ENCODE measurements at regions not wholly inside any gene's neighbourhood (a gene's known extent, or its start where the extent isn't known, plus 50 kb on each side); places are given as distances from the start of the nearest gene placed in this dataset.

DNA sequence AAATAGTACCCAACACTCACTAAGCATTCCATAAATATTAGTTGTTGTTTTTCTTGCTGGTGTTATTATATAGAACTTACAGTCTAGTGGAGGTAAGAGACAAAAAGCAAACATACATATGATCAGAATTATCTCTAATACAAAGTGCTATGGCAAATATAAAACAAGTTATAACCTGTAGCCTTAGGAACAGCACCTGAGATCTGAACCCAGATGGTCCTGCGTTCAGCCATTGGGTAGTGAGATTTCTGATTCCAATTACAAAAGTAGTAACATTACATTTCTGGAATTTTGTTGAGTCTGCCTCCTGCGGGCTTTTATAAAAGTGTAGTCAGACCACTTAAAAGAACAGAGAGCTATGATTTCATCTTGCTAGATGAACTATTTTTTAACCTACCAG lies 242.9 kb upstream of the ZNF462 start:
- no peak for DNase-seq

DNA sequence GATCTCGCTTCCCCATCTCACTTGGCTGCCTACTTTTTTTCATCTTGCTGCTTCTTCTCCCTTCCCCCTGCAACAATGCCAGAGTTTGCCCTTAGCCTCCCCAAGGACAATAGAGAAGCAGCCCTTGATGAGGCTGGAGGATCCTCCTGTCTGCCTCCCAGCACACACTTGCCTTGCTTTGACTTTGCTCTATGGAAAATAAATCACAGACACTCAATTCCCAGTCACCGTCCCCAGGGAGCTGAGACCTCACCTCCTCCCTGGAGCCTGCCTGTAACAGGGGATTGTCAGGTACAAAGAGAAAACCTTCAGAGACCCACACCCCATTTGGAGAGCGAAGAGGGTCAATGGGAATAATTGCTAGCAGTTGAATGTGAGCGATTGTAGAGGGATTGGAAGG lies 242.1 kb upstream of the ZNF462 start:
- DNase-seq: no peak

DNA sequence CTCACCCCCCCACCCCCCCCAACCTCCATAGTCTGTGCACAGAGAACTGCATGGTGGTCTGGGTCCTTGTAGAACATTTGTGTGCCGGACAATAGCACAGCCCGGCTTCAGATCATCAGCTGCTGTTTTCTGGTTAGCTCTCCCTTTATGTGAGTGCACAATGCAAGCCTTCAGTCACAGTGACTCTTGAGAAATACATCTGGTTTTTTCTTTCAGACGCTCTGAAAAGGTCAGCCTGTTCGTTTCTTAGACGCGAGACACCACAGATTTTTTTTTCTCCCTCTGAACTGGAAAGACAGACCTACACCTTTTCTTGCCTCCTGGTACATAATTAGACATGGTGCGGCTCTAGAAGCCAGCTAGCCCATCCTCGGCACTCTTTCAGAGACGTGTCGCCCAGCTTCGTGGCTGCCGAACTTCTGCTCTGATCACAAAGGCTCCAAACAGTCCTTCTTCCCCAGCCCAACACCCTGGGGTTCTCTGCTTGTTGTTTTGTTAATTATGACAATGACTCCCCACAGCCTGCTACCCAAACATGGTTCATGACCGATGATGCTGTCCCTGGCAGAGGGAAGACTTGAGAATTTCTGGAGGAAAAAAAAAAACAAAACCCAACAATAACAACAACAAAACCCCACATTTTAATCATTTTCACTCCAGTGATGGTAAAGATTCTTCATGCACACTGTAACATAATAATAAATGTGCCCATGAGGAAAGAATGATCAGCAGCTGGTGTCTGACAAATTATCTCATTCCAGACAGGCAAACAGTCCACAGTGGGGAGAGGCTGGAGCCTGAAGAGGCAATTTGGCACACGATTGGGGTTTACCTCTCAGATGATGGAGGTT lies 241.4 kb upstream of the ZNF462 start:
- peak in 4 of 14 donors; percentile 31 to 59 (median 42) for DNase-seq

DNA sequence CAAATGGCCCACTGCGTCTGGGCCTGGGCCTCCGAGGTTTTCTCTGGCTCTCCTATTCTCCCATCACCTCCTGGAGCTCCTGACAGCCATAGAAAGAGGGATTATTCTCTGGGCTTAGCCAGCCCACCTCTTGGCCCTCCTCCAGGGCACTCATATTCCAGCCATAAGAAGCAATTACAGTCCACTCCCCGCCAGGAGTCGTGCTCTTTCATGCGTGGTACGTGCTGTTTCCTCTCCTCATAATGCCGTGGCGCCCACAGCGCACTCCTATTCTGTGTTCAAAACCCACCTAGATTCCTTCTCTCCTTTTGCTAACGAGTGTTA lies 240.8 kb upstream of the ZNF462 start:
- no peak for DNase-seq

DNA sequence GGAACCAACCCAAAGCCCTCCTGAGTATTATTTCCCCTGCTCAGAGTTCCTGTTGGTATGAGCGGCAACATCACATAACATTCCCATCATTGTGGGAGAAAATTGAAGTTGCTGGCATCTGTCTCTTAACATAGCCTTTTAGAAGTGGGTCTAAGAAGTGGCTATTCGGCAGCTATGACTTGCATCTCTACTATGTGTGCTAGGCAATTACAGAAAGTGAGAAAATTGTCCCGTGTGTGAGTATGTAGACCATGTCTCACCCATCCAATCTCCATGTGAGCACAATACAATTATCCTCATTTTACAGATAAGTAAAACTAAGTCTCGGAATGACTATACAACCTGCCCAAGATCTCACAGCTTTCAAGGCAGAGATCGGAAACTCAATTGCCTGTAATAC lies 239.4 kb upstream of the ZNF462 start:
- no peak for DNase-seq

DNA sequence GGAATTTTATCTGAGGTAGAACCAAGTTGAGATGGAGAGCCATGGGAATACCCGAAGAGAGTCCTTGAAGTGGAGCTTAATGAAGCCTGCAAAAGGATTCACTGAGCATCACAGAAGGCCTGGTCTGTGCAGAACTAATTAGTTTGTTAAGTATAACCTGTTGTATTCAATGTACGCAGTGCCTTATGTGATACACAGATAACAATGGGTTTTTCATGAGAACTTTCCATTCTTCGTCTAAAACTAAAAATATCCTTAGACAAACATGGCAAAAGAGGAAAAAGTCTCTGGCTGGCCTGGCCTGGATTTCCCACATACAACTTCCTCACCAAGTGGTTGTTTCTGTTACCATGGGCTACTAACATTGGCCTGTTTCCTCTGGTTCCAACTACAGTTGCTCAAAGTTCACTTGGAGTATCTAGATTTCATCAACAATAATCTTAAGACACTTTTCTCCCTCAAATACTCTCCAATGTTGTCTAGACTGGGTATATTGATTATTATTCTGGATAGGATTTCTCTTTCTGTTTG lies 237.6 kb upstream of the ZNF462 start:
- DNase-seq: no peak

DNA sequence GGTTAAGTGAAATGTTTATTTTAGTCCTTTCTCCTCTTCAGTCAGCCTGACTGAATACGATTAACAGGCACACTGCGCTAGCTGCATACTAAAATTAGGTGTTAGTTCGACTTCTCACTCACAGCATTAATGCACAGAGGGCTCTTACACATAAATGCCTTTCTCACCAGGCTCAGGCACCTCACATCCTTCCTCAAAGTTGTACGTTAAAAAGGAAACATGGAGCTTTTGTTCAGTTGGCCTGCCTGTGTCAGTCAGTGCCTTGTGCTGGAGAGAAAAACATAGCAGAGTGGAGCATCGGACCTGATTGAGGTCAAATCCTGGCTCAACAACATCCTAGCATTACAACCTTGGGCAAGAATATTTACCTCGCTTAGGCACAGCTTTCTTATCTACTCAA lies 236.0 kb upstream of the ZNF462 start:
- DNase-seq: no peak

DNA sequence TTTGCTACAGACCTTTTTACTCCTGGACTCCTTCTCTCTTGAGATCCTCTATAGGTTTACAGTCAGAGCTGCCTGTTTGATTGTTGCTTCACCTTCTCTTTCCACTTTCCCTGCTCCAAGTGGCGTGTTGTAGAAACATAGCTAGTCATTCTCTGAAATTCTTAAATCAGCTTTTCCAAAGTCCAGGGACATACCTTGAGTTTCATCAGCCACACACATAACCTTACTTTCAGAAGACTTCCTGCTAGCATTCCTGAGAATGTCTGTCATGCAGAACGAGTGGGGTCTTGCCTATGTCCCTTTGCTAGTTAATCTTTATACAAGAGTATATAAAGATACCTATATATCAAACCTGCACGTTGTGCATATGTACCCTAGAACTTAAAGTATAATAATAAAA lies 230.3 kb upstream of the ZNF462 start:
- DNase-seq: no peak

DNA sequence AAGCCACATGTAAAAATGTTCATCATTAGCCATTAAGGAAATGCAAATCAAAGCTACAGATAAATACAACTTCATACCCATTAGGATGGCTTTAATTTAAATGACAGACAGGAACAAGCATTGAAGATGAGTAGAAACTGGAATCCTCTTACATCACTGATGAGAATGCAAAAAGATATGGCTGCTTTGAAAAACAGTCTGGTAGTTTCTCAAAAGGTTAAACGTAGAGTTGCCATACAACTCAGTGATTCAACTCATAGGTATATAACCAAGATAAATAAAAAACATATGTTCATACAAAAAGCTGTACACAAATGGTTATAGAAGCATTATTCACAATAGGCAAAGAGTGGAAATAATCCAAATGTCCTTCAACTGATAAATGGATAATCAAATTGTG lies 228.8 kb upstream of the ZNF462 start:
- DNase-seq: no peak

DNA sequence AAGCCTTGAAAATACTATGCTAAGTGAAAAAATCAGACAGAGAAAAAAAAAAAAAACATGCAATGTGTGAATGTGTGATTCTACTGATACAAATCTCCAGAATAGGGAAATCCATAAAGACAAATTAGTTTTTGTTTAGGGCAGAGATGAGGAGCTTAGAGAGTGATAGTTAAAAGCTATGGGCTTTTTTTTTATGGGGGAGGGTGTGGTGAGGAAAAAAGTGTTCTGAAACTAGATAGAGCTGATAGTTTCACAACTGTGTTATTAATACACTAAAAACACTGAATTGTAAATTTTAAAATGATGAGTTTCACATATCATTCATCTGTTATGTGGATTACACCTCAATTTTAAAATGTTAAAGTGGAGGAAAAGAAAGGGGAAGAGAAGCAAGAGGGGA lies 228.3 kb upstream of the ZNF462 start:
- DNase-seq: no peak

DNA sequence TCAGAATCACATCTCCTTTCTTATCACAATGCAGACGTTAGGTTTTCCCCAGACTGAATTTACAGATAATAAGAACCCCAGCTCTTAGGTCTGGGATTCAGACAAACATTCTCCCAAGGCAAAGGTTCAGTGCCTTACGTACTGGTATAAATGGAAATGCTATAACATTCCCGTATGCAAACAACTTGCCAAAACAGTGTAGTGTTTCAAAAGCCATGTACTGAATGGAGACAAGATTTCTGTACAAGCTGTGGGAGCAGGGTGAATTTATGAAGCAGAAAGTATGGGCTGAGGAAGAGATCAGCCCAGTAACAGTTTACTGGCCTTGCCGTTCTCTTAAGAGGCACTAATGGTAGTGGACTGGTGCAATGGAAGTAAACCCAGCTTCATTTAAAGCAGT lies 225.5 kb upstream of the ZNF462 start:
- DNase-seq: no peak

DNA sequence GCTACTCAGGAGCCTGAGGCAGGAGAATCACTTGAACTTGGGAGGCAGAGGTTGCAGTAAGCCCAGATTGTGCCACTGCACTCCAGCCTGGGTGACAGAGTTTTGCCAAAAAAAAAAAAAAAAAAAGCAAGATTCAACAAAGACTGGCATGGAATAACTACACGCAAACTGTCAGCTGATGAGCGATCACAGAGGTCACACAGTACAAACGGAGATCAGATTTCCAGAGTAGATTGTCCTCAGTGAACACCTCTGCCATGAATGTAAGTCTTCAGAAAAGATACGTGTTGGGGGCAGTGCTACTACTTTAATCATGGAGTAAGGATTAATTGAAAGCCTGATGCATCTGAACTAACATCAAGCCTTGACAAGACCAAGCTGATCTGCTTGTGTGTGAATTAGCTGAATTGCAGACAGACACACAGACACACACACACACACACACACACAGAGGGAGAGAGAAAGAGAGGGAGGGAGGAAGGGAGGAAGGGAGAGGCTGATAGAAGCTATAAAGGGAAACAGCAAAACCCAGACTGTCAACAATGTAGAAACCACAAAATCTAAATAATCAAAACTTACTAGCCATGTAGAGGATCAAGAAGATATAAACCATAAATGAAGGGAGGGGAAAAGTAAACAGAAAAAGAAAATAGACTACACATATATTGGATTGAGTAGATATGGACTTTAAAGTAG lies 222.9 kb upstream of the ZNF462 start:
- DNase-seq: no peak

DNA sequence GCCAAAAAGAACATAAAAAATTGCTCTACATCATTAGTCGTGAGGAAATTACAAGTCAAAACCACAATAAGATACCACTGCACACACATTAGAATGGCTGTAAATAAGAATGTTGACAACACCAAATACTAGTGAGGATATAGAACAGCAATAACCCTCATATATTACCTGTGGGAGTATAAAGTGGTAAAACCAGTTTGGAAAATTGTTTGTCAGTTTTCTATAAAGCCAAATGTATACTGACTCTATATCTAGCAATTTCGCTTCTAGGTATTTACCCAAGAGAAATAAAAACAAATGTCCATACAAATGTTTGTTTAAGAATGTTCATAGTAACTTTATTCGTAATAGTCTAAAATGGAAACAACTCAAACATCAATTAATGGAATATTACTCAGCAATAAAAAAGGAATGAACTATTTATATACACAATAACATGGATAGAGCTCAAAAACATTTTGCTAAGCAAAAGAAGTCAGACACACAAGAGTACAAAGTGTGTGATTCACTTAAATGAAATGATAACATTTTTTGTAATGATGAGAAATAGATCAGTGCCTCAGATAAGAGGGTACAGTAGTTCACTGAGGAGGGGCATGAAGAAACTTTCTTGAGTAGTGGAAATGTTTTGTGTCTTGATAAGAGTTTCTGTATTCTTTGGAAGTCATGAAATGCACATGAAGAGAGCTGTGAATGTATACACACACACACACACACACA lies 219.6 kb upstream of the ZNF462 start:
- DNase-seq: no peak

DNA sequence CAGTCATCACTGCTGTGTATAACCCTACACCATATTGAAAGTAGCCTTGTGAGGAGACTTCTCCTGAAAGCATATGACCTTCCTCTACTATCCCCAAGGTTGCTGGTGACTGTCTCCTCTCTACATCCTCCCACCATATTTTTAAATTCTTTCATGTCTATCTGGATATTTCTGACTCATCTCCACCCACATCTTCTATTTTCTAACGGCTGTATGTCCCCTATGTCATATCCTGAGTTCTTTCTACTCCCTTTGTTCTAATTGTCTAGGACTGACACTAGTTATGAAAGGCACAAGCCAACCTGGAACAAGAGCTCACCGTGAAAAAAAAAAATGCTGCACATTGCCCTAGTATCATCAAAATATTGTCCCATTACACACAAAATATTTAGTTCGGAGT lies 218.3 kb upstream of the ZNF462 start:
- DNase-seq: no peak

DNA sequence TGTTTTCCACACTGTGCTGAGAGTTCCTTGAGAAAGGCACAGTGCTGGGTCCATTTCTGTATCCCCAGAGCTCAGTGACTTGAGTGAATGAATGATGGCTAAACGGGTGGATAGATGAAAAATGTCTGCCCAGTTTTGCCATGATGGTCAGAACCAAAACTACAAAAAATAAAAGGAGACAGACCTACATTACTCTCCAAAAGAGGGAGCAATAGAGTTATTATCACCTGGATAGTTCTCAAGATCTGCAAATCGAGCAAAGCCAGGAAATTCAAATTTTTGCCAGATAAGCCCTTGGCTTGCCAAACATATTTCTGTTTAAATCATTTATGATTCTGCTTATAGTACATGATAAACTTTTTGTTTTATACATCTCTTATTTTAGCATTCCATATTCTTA lies 214.2 kb upstream of the ZNF462 start:
- DNase-seq: no peak

DNA sequence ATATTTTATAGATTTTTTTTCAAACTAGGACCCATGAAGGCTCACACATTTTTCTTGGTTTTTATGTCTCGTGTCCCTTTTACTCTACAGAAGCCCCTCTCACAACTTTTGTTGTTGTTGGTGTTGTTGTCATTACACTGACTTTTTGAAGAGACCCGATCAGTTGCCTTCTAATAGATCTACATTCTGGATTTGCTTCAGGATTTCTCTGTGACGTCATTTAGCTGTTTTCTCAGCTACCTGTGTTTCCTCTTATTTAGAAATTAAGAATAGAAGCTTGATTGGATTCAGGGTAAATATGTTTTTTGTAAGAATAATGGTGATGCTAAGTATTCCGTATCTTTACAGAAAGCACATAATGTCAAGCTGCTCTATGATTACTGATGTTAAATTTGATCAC lies 213.3 kb upstream of the ZNF462 start:
- no peak for DNase-seq

DNA sequence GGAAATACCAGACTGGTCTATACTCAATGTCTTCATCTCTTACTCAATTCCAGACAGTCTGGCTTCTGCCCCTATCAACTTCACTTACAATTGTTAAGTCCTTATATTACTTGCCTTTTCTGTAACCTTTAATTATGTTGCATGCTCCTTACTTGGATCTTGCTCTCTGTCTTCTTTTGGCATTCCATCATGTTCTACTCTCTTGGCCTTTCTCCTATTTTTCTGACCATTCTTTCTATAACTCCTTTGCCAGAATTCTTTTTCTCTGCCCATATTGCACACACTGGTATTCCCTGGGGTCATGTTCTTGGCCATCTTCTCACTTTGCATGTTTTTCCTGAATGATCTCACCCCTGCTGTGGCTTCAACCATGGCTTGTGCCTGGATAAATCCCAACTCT lies 209.8 kb upstream of the ZNF462 start:
- no peak for DNase-seq

DNA sequence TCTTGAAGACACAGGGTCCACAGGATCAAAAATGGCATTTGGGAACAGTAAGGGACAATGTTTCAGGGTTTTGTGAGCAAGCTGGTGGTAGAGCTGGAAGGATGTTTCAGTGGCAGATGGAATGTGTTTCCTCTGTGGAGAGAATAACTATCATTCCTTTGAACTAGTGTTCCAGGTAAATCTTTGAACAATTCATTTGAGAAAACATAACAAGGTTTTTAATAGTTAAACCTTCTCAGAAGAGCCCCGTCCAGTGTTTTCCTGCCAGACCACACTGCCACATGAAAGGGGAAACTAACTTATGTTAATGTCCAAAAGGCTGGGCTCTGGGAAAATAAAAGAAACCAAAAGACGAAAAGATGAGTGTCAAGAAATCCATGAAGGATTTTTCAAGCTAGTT lies 207.0 kb upstream of the ZNF462 start:
- no peak for DNase-seq

DNA sequence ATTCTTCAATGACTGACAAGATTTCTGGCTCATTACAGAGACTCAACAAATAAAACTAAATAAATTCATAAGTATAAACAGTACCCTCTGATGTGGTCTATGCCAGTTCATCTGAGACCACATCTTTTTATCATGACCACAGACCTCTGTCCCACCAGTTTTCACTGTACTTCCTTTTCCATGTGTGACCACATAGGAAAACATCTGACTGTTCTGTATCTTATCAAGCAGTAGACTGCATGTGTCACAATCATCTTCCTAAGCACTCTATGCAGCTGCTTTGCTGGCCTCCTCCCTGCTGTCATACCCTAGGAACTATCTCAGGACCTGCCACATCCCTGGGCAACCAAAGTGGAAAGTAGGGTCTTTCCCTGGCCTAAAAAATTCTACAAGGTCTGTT lies 205.0 kb upstream of the ZNF462 start:
- DNase-seq: no peak

DNA sequence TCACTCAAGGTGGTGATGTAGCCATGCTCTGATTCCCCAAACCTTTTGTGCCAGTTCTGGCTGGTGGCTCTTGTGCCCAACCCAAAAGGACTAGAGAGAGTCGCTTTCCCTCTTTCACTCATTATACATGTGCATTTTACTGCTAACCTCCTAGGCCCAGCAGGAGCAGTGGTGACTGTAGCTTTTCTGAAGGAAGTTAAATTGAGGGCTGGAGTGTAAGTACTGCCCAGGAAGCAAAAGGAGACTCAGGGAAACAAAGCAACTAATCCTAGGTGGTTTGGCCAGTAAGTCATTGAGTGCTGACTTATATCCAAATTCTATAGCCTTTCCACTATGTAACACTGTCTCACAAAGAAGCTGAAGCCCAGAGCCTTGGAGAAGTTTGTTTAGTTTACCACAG lies 194.4 kb upstream of the ZNF462 start:
- DNase-seq: no peak

DNA sequence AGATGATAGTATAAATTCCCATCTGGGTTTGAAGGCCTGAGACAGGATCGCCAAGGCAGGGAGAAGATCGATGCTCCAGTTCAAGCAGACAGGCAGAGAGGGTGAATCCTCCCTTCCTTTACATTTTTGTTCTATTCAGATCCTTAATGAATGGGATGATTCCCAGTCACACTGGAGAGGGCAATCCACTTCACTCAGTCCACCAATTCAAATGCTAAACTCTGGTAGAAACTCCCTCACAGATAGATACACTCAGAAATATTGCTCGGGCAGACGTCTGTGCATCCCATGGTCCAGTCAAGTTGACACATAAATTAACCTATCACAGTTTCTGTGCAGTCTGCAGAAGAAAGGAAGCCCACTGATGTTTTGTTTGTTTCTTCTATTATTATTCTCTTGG lies 193.1 kb upstream of the ZNF462 start:
- DNase-seq: no peak

DNA sequence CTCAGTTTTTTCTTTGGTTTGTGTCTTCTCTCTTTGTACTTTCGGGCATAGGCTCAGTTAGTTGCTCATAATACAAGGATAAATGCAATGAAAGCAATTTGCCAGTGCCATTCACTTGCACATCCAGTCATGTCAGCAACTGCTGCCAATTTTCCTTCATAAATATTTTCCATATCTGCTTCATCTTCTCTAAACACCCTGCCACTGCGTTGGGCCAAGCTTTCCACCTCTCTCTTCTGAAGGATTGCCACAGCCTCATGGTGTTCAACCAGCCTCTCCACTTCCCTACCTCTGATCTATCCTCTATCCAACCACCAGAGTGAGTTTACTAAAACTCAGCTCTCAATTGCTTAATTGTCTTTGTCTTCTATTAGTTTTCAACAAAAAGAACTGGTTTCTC lies 192.5 kb upstream of the ZNF462 start:
- no peak for DNase-seq

DNA sequence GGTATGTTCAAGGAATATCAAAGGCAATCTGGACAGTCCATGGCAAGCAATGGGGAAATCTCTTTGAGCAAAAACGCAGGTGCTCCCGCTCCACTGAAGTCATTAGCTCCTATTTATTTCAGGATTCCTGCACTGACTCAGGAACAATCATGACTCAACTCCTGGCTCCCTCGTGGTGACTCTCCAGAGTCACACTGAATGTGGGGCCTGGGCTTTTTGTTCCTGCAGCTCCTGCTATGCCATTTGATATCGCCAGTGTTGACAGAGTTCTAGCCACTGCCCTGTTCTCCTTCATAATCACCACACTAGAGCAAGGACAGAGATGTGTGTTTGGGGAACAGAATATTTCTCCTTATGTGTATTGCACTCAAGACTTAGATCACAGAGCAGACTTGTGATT lies 187.2 kb upstream of the ZNF462 start:
- no peak for DNase-seq

DNA sequence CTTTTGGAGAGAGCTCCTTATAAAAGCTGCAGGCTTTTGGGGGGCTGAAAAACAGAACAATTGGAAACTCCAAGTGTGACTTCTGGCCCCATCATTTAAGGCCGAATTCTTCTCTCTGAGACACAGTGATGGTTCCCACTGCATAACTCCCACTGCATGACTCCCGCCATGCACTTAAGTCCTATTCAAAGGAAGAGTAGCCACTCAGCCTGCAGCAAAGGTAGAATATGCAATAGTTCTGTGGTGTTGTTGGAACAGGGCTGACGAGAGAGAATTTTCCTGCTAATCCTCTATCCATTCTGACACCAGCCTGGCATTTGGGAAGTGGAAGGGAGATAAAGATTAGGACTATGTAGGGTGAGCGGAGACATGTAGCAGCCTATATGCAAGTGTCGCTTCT lies 185.6 kb upstream of the ZNF462 start:
- DNase-seq: no peak
